Sciatic nerve (tissue), 2 donors: ENCODE measurements at regions not wholly inside any gene's neighbourhood (a gene's known extent, or its start where the extent isn't known, plus 50 kb on each side); places are given as distances from the start of the nearest gene placed in this dataset.

ENCODE experiments used
- ATAC-seq: fragments of 200-7000 bp; cut with Tn5 transposase; one replicate; pipeline ENCODE4 v1.9.1; 2020; ENCODE audit warnings: mild to moderate bottlenecking, moderate library complexity
- DNase-seq: peaks from one replicate; pipeline ENCODE4 v3.0.0-alpha.2; 2020; ENCODE audit warnings: low spot score
- intact Hi-C: fragments of 100-400 bp; cut with DNase I; formaldehyde crosslinking; loops from one replicate; pipeline ENCODE4 v1.14.2; 2022
- donor health status: DM: no; HTN: no; CAD: no.
- donor health status: DM: no; HTN: no; CAD: no.

- ATAC-seq (no peak), DNase-seq (no peak)
- intact Hi-C loops = no loop called here
These were observed 164.2 kb upstream of the SOX5 start for GRCh38 chr12:24113701-24114100.

GRCh38 chr12:24111616-24112015 is 162.1 kb upstream of the SOX5 start:
- ATAC-seq = no peak
- DNase-seq = no peak
- intact Hi-C loops = no loop called here

- ATAC-seq = no peak
- intact Hi-C loops = no loop called here
- DNase-seq = no peak
These were observed 161.6 kb upstream of the SOX5 start for GRCh38 chr12:24111086-24111485.

GRCh38 chr12:24109381-24110039 is 160.0 kb upstream of the SOX5 start:
- intact Hi-C loops = no loop called here
- ATAC-seq = no peak
- no peak for DNase-seq

- intact Hi-C loops = no loop called here
- no peak for DNase-seq
- no peak for ATAC-seq
These were observed 153.2 kb upstream of the SOX5 start for GRCh38 chr12:24102676-24103075.

- DNase-seq (no peak), ATAC-seq (no peak)
- intact Hi-C loops = no loop called here
These were observed 150.1 kb upstream of the SOX5 start for GRCh38 chr12:24099576-24099975.

GRCh38 chr12:24095245-24095644 is 145.8 kb upstream of the SOX5 start:
- intact Hi-C loops = no loop called here

GRCh38 chr12:24089510-24089890 is 140.0 kb upstream of the SOX5 start:
- DNase-seq (no peak), ATAC-seq (no peak)
- intact Hi-C loops = no loop called here

More at GRCh38 chr12:24095245-24095644, 145.8 kb upstream of the SOX5 start:
- DNase-seq (no peak), ATAC-seq (no peak)

GRCh38 chr12:24088751-24089509 is 139.5 kb upstream of the SOX5 start:
- DNase-seq (no peak), ATAC-seq (no peak)
- intact Hi-C loops = no loop called here

- intact Hi-C loops = no loop called here
- no peak for DNase-seq
- no peak for ATAC-seq
These were observed 137.8 kb upstream of the SOX5 start for GRCh38 chr12:24087294-24087693.

- DNase-seq = no peak
- intact Hi-C loops = no loop called here
- no peak for ATAC-seq
These were observed 135.3 kb upstream of the SOX5 start for GRCh38 chr12:24084800-24085199.

- DNase-seq = no peak
- ATAC-seq = no peak
- intact Hi-C loops = no loop called here
These were observed 134.4 kb upstream of the SOX5 start for GRCh38 chr12:24083838-24084237.

GRCh38 chr12:24081606-24082005 is 132.1 kb upstream of the SOX5 start:
- no peak for ATAC-seq
- no peak for DNase-seq
- intact Hi-C loops = no loop called here

GRCh38 chr12:24081092-24081529 is 131.6 kb upstream of the SOX5 start:
- no peak for ATAC-seq

GRCh38 chr12:24080465-24080864 is 131.0 kb upstream of the SOX5 start:
- intact Hi-C loops = no loop called here
- DNase-seq = no peak
- no peak for ATAC-seq

More at GRCh38 chr12:24081092-24081529, 131.6 kb upstream of the SOX5 start:
- no peak for DNase-seq
- intact Hi-C loops = no loop called here

- ATAC-seq (no peak), DNase-seq (no peak)
- intact Hi-C loops = no loop called here
These were observed 129.6 kb upstream of the SOX5 start for GRCh38 chr12:24079083-24079482.

- intact Hi-C loops = no loop called here
- ATAC-seq = no peak
- no peak for DNase-seq
These were observed 128.9 kb upstream of the SOX5 start for GRCh38 chr12:24078318-24078765.

- DNase-seq (no peak), ATAC-seq (no peak)
- intact Hi-C loops = no loop called here
These were observed 127.7 kb upstream of the SOX5 start for GRCh38 chr12:24077161-24077560.

GRCh38 chr12:24075650-24076049 is 126.2 kb upstream of the SOX5 start:
- no peak for DNase-seq
- intact Hi-C loops = no loop called here
- no peak for ATAC-seq

- DNase-seq = no peak
- no peak for ATAC-seq
- intact Hi-C loops = no loop called here
These were observed 123.8 kb upstream of the SOX5 start for GRCh38 chr12:24073170-24073810.
